ENCODE measurements at regions not wholly inside any gene's neighbourhood (a gene's known extent, or its start where the extent isn't known, plus 50 kb on each side); places are given as distances from the start of the nearest gene placed in this dataset.

GRCh38 chr1:60173729-60174505 is 100.3 kb upstream of the C1orf87 start:
- TF ChIP-seq CTCF (IDR thresholded peaks at IDR 0.05) (no peak), POLR2A (IDR thresholded peaks at IDR 0.05) (no peak)
